Pancreas (tissue), 10 donors: ENCODE measurements at regions not wholly inside any gene's neighbourhood (a gene's known extent, or its start where the extent isn't known, plus 50 kb on each side); places are given as distances from the start of the nearest gene placed in this dataset.

Source experiments
- ATAC-seq, 4 donors: fragments of 200-7000 bp; cut with Tn5 transposase; one replicate each; pipeline versions ENCODE4 v1.8.0 to v1.9.1; 2020; ENCODE audit warnings: mild to moderate bottlenecking in 4 of 4, moderate library complexity in 4 of 4
- DNase-seq, 6 donors: peaks; one replicate each; pipeline ENCODE4 v3.0.0-alpha.2; 2020
- FAIRE-seq: peaks from 2 replicates; lab custom pipeline; 2012; peaks lifted over from hg19 to GRCh38; lab: Jason Lieb, UNC
- H3K27ac ChIP-seq, 4 donors: fragments of 200-600 bp; sonication (generic); 1 replicate in 3 of 4; 2 replicates in 1 of 4; pipeline versions ENCODE4 v1.5.0 to v1.8.0; 2020
- H3K27me3 ChIP-seq, 4 donors: fragments of 200-600 bp; one replicate each; pipeline ENCODE4 v1.8.0; 2021
- H3K36me3 ChIP-seq, 3 donors: fragments of 200-600 bp; sonication (generic) in 1 of 3; one replicate each; pipeline versions ENCODE4 v1.5.0 to v1.8.0; 2020 to 2021
- H3K4me1 ChIP-seq, 3 donors: fragments of 200-600 bp; one replicate each; pipeline ENCODE4 v1.8.0; 2021
- H3K4me3 ChIP-seq, 4 donors: fragments of 200-600 bp; sonication (generic) in 2 of 4; one replicate each; pipeline versions ENCODE4 v1.5.0 to v1.8.0; 2020 to 2021
- H3K9me3 ChIP-seq, 4 donors: fragments of 200-600 bp; one replicate each; pipeline ENCODE4 v1.8.0; 2021
- CTCF ChIP-seq, 4 donors: fragments of 200-600 bp; sonication (generic) in 3 of 4; IDR thresholded peaks; one replicate each; pipeline versions ENCODE4 v1.5.0 to v1.8.0; 2021; ENCODE audit warnings: antibody characterized with exemption in 4 of 4
- WGBS, 2 donors: extraction: QIAGEN DNeasy Blood & Tissue Kit; methylation state at CpG; one replicate each; pipeline ENCODE4 v1.1.7; 2013; 5-methylcytosine and 5-hydroxymethylcytosine counted together
- intact Hi-C, 3 donors: fragments of 100-400 bp; cut with DNase I; formaldehyde crosslinking; loops; one replicate each; pipeline versions ENCODE4 v1.11.1 to v1.14.2; 2022
- donor health status: healthy with polysubstance abuse.
- donor health status: DM: no; HTN: no; CAD: no; lungs with moderate emphysema.
- donor health status: DM: no; HTN: no; CAD: no.
- donor health status: control.
- donor health status: control.
- donor health status: Bipolar disorder and iron deficiency.
- donor health status: DM: yes; HTN: yes; CAD: no.
- donor health status: DM: no; HTN: no; CAD: no.
- donor health status: DM: no; HTN: no; CAD: no.
- donor health status: DM: yes; HTN: yes; CAD: no.

GRCh38 chr12:132416121-132416673 lies 73.8 kb upstream of the FBRSL1 start:
- H3K27ac ChIP-seq = no peak overlapping the region
- intact Hi-C loops = loop anchor here in 1 of 3 donors (5.0 to 10.0 kb wide), 3 partner anchors 106 to 261 kb away; partner anchors contain the start of gene LRCOL1
- no peak for ATAC-seq
- no peak for FAIRE-seq
- no peak overlapping the region for H3K4me3 ChIP-seq
- H3K9me3 ChIP-seq = no peaks in the 10 kb centered on the region
- H3K4me1 ChIP-seq = peaks cover 0 to 7% (median 0%) of the 10 kb centered on the region in 3 donors
- TF ChIP-seq CTCF (IDR thresholded peaks at IDR 0.05) = no peak
- 71 to 76% methylated on average over 25 of the region's 25 CpGs for WGBS, 2 donors
- peak in 1 of 6 donors; percentile 71 for DNase-seq
- no peaks in the 10 kb centered on the region for H3K36me3 ChIP-seq
- H3K27me3 ChIP-seq = no peaks in the 10 kb centered on the region

- no peaks in the 10 kb centered on the region for H3K9me3 ChIP-seq
- H3K27ac ChIP-seq = no peak overlapping the region
- no peak for TF ChIP-seq CTCF (IDR thresholded peaks at IDR 0.05)
- peak; percentile 11 to 17 (median 14) for ATAC-seq
- H3K4me3 ChIP-seq = no peak overlapping the region
- intact Hi-C loops = loop anchor here in 2 of 3 donors (2.0 to 10.0 kb wide), 4 partner anchors 107 to 261 kb away; partner anchors contain the start of gene LRCOL1 (in 1 of the 2)
- no peaks in the 10 kb centered on the region for H3K27me3 ChIP-seq
- DNase-seq = peak in 1 of 6 donors; percentile 76
- FAIRE-seq = no peak
- peaks cover 0 to 7% (median 0%) of the 10 kb centered on the region in 3 donors for H3K4me1 ChIP-seq
- no peaks in the 10 kb centered on the region for H3K36me3 ChIP-seq
- 53 to 61% methylated on average over 22 to 25 of the region's 25 CpGs for WGBS, 2 donors
Measured at GRCh38 chr12:132415327-132416120, 74.4 kb upstream of the FBRSL1 start.

DNA sequence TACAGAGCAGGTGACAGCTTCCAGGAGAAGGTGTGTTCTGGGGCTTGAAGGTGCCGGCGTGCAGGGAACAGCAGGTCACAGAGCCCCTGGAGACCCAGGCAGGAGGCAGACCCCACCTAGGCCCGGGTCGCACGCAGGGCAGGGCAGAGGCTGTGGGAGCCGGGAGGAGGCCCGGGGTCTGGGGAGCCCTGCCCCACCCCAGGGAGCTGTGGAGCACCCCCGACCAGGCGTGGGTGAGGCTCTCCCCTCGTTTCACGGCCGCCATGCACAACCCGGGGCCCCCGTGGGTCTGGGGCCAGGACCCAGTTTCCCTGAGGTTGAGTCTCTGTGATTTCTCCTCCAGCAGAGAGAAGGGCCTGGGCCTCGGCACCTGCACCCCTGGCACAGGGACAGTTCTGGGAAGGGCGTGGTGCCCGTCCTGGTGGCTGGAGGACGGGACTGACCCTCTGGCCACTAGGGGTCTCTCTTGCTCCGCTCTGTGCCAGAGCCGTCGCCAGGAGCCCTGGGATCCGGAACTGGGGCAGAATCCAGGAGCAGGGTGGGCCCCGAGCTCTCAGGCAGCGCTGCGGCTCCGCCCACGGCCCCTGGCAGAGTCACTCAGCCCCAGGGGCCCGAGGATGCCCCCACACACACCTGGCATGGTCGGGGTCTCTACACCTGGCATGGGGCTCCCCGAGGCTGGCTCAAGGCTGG lies 75.2 kb upstream of the FBRSL1 start:
- intact Hi-C loops = loop anchor here in 2 of 3 donors (2.0 to 10.0 kb wide), 4 partner anchors 108 to 260 kb away; partner anchors contain the start of gene LRCOL1 (in 1 of the 2)
- Histone ChIP-seq H3K4me1 (peaks cover 0 to 7% (median 0%) of the 10 kb centered on the region in 3 donors), H3K9me3 (no peaks in the 10 kb centered on the region), H3K4me3 (no peak overlapping the region), H3K27ac (no peak overlapping the region), H3K27me3 (no peaks in the 10 kb centered on the region), H3K36me3 (no peaks in the 10 kb centered on the region)
- DNase-seq (peak; percentile 85 to 96 (median 92)), FAIRE-seq (no peak), ATAC-seq (peak; percentile 96 to 99 (median 98))
- TF ChIP-seq CTCF (IDR thresholded peaks at IDR 0.05) = peak; percentile 88 to 96 (median 94)
- 7 to 11% methylated on average over 20 to 30 of the region's 30 CpGs for WGBS, 2 donors

DNA sequence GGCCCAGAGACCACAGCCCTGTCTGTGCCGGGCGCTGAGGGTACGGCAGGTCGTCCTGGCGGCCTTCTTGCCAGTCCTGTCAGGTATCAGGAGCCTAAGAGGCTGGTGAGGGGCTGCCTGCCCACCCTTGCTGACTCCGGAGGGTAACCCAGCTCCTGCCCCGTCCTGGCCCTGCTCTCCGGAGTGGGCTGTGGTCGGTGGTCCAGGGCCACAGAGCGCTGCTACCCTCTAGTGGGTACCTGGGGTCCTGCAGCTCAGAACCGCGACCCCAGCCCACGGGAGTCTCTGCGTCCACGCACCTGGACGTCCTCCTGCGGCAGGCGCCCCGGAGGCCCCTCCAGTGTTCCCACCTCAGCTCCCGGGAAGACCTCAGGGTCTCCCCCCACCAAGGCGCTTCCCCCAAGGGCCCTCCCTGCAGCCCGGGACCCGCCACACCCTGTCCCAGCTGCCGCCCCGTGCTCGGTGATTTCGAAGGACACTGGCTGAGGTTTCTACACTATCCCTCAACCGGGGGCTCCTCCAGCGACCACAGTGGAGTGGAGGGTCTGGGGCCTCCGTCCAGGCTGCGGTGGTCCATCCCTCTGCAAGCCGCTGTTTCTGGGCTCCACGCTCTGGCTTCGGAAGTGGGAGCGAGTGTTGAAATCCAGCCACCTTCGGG lies 75.9 kb upstream of the FBRSL1 start:
- Histone ChIP-seq H3K27me3 (no peaks in the 10 kb centered on the region), H3K36me3 (no peaks in the 10 kb centered on the region), H3K9me3 (no peaks in the 10 kb centered on the region), H3K4me3 (no peak overlapping the region), H3K4me1 (peaks cover 0 to 7% (median 0%) of the 10 kb centered on the region in 3 donors), H3K27ac (no peak overlapping the region)
- WGBS, 2 donors = 31 to 34% methylated on average over 33 to 36 of the region's 36 CpGs
- peak in 3 of 4 donors; percentile 9 to 17 (median 15) for TF ChIP-seq CTCF (IDR thresholded peaks at IDR 0.05)
- intact Hi-C loops = loop anchor here in 2 of 3 donors (2.0 to 10.0 kb wide), 2 partner anchors 109 to 259 kb away; no protein-coding TSS in a partner anchor
- ATAC-seq = peak; percentile 9 to 28 (median 13)
- no peak for FAIRE-seq
- DNase-seq = no peak
